Endothelial cell of umbilical vein (primary cell): ENCODE measurements at regions not wholly inside any gene's neighbourhood (a gene's known extent, or its start where the extent isn't known, plus 50 kb on each side); places are given as distances from the start of the nearest gene placed in this dataset.

Experiments
- EZH2 ChIP-seq: IDR thresholded peaks from 2 replicates; pipeline ENCODE4 v1.6.1; 2012; ENCODE audit warnings: borderline replicate concordance, low read depth, mild to moderate bottlenecking, moderate library complexity, low read length, inconsistent platforms; ENCODE audit not compliant: severe bottlenecking
- FOS ChIP-seq: IDR thresholded peaks from 2 replicates; pipeline ENCODE4 v1.6.1; 2011; ENCODE audit warnings: mild to moderate bottlenecking, low read length, moderate library complexity, borderline replicate concordance; ENCODE audit not compliant: insufficient read depth
- JUN ChIP-seq: IDR thresholded peaks from 2 replicates; pipeline ENCODE4 v1.6.1; 2011; ENCODE audit warnings: borderline replicate concordance, low read depth; ENCODE audit not compliant: insufficient read length, insufficient read depth
- MYC ChIP-seq: IDR thresholded peaks from one replicate; pipeline ENCODE4 v1.6.1; 2011; ENCODE audit warnings: mild to moderate bottlenecking, low read depth, low read length
- POLR2A ChIP-seq: IDR thresholded peaks from 2 replicates; pipeline ENCODE4 v1.6.1; 2012; ENCODE audit warnings: low read depth, mild to moderate bottlenecking, control low read depth, low read length
- POLR2AphosphoS5 ChIP-seq: IDR thresholded peaks from 2 replicates; pipeline ENCODE4 v1.6.1; 2012; ENCODE audit warnings: low read depth, mild to moderate bottlenecking, control low read depth, low read length, moderate library complexity; ENCODE audit not compliant: insufficient read depth
- TF ChIP-seq, protein P1 (sequence below), 2 donors: IDR thresholded peaks; 1 replicate in 1 of 2; 2 replicates in 1 of 2; pipeline ENCODE4 v1.5.1; 2011; ENCODE audit warnings: low read length in 2 of 2, mild to moderate bottlenecking in 2 of 2, moderate library complexity in 2 of 2, control low read depth in 1 of 2, inconsistent platforms in 1 of 2, low read depth in 1 of 2; ENCODE audit not compliant: insufficient read depth in 1 of 2; ENCODE audit errors: extremely low read depth in 1 of 2

GRCh38 chr4:124202099-124202498, 510.4 kb downstream of the ANKRD50 start:
- TF ChIP-seq FOS = no peak
- TF ChIP-seq, protein P1, sequence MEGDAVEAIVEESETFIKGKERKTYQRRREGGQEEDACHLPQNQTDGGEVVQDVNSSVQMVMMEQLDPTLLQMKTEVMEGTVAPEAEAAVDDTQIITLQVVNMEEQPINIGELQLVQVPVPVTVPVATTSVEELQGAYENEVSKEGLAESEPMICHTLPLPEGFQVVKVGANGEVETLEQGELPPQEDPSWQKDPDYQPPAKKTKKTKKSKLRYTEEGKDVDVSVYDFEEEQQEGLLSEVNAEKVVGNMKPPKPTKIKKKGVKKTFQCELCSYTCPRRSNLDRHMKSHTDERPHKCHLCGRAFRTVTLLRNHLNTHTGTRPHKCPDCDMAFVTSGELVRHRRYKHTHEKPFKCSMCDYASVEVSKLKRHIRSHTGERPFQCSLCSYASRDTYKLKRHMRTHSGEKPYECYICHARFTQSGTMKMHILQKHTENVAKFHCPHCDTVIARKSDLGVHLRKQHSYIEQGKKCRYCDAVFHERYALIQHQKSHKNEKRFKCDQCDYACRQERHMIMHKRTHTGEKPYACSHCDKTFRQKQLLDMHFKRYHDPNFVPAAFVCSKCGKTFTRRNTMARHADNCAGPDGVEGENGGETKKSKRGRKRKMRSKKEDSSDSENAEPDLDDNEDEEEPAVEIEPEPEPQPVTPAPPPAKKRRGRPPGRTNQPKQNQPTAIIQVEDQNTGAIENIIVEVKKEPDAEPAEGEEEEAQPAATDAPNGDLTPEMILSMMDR (IDR thresholded peaks at IDR 0.05; ENCODE audit: extremely low read depth in 1 of 2, insufficient read depth in 1 of 2, low read depth in 1 of 2, low read length in 2 of 2) = no peak
- no peak for TF ChIP-seq EZH2
- TF ChIP-seq POLR2A = no peak
- TF ChIP-seq JUN = no peak
- TF ChIP-seq POLR2AphosphoS5 = no peak
- TF ChIP-seq MYC = no peak
